IMR-90 (cell line): ENCODE measurements at regions not wholly inside any gene's neighbourhood (a gene's known extent, or its start where the extent isn't known, plus 50 kb on each side); places are given as distances from the start of the nearest gene placed in this dataset.

ENCODE experiments used
- ATAC-seq: fragments of 200-7000 bp; cut with Tn5 transposase; 2 replicates; pipeline ENCODE4 v1.9.1; 2020; ENCODE audit warnings: low read depth, mild to moderate bottlenecking, moderate library complexity
- BruUV-seq: library from RNA; stranded (reverse); fragments of 400-500 nt; replicated peaks from 2 replicates; lab custom pipeline; 2021; lab: Mats Ljungman, UMichigan
- CTCF ChIA-PET: fragments of 300-600 bp; formaldehyde crosslinking; extraction: SDS; loops from one replicate; lab custom pipeline; 2021; ENCODE audit warnings: antibody characterized with exemption; lab: Yijun Ruan, JAX
- POLR2A ChIA-PET: fragments of 300-600 bp; sonication (Branson Sonifier 250); formaldehyde crosslinking; loops from one replicate; lab custom pipeline; 2022; ENCODE audit warnings: antibody characterized with exemption; ENCODE audit not compliant: unreplicated experiment; lab: Charles Lee
- DNase-seq: peaks from one replicate; pipeline ENCODE4 v3.0.0; 2013
- H2AFZ ChIP-seq: replicated peaks from 2 replicates; pipeline ENCODE3; 2013; ENCODE audit warnings: low read length, mild to moderate bottlenecking; ENCODE audit not compliant: poor library complexity
- H2AK5ac ChIP-seq: 2 replicates; pipeline ENCODE4 v1.6.1; 2013; ENCODE audit warnings: low read depth, low read length, inconsistent platforms
- H2AK9ac ChIP-seq: replicated peaks from 2 replicates; pipeline ENCODE3; 2013; ENCODE audit warnings: mild to moderate bottlenecking, low read depth, low read length, moderate library complexity; ENCODE audit not compliant: poor library complexity
- H2BK120ac ChIP-seq: 2 replicates; pipeline ENCODE4 v1.6.1; 2013; ENCODE audit warnings: low read depth, low read length, inconsistent platforms
- H2BK15ac ChIP-seq: 3 replicates; pipeline ENCODE4 v1.6.1; 2013; ENCODE audit warnings: low read depth, low read length, inconsistent platforms
- H2BK20ac ChIP-seq: 2 replicates; pipeline ENCODE4 v1.6.1; 2013; ENCODE audit warnings: low read depth, mild to moderate bottlenecking, inconsistent platforms, low read length, moderate library complexity
- H2BK5ac ChIP-seq: 2 replicates; pipeline ENCODE4 v1.6.1; 2013; ENCODE audit warnings: mild to moderate bottlenecking, low read depth, low read length, inconsistent platforms; ENCODE audit not compliant: poor library complexity, severe bottlenecking
- H3K14ac ChIP-seq: replicated peaks from 2 replicates; pipeline ENCODE4 v1.6.1; 2013; ENCODE audit warnings: low read depth, low read length, inconsistent platforms
- H3K18ac ChIP-seq: 2 replicates; pipeline ENCODE4 v1.6.1; 2013; ENCODE audit warnings: low read depth, low read length, control low read depth
- H3K23ac ChIP-seq: 2 replicates; pipeline ENCODE4 v1.6.1; 2013; ENCODE audit warnings: low read depth, low read length, inconsistent platforms
- H3K27ac ChIP-seq: 2 replicates; pipeline ENCODE4 v1.5.1; 2013; ENCODE audit warnings: mild to moderate bottlenecking, control low read depth, low read length; ENCODE audit not compliant: insufficient read depth
- H3K27me3 ChIP-seq: 2 replicates; pipeline ENCODE4 v1.6.1; 2013; ENCODE audit warnings: low read length; ENCODE audit not compliant: control insufficient read depth, insufficient read depth
- H3K36me3 ChIP-seq: 2 replicates; pipeline ENCODE4 v1.6.1; 2013; ENCODE audit warnings: low read length, mixed read lengths; ENCODE audit not compliant: control insufficient read depth, insufficient read depth
- H3K4ac ChIP-seq: 2 replicates; pipeline ENCODE4 v1.6.1; 2013; ENCODE audit warnings: low read depth, low read length, inconsistent platforms
- H3K4me1 ChIP-seq: 2 replicates; pipeline ENCODE4 v1.6.1; 2013; ENCODE audit warnings: low read length, mixed read lengths; ENCODE audit not compliant: control insufficient read depth, insufficient read depth
- H3K4me2 ChIP-seq: 2 replicates; pipeline ENCODE4 v1.6.1; 2013; ENCODE audit warnings: low read depth, mild to moderate bottlenecking, control low read depth, low read length, moderate library complexity
- H3K4me3 ChIP-seq: 2 replicates; pipeline ENCODE4 v1.5.1; 2013; ENCODE audit warnings: low read depth, mild to moderate bottlenecking, control low read depth, low read length, moderate library complexity; ENCODE audit not compliant: insufficient read depth
- H3K56ac ChIP-seq: 2 replicates; pipeline ENCODE4 v1.6.1; 2013; ENCODE audit warnings: low read length, inconsistent platforms; ENCODE audit not compliant: insufficient read depth; ENCODE audit errors: extremely low read depth
- H3K79me1 ChIP-seq, 2 experiments: 2 replicates each; pipeline ENCODE4 v1.6.1; 2013; ENCODE audit warnings: low read length in 2 of 2, inconsistent platforms in 1 of 2, low read depth in 1 of 2
- H3K9ac ChIP-seq: 2 replicates; pipeline ENCODE4 v1.6.1; 2013; ENCODE audit warnings: low read depth, low read length, control low read depth
- H3K9me1 ChIP-seq: 2 replicates; pipeline ENCODE4 v1.6.1; 2013; ENCODE audit warnings: low read length, inconsistent platforms; ENCODE audit not compliant: insufficient read depth
- H3K9me3 ChIP-seq: 2 replicates; pipeline ENCODE4 v1.6.1; 2013; ENCODE audit warnings: low read length; ENCODE audit not compliant: control insufficient read depth, insufficient read depth
- H4K20me1 ChIP-seq: 2 replicates; pipeline ENCODE4 v1.6.1; 2013; ENCODE audit warnings: low read length, inconsistent platforms; ENCODE audit not compliant: insufficient read depth
- H4K5ac ChIP-seq: 2 replicates; pipeline ENCODE4 v1.6.1; 2013; ENCODE audit warnings: mild to moderate bottlenecking, low read depth, low read length, control low read depth
- H4K8ac ChIP-seq, 2 experiments: 2 replicates each; pipeline ENCODE4 v1.6.1; 2013; ENCODE audit warnings: low read depth in 2 of 2, low read length in 2 of 2, control low read depth in 1 of 2, inconsistent platforms in 1 of 2
- H4K91ac ChIP-seq: 2 replicates; pipeline ENCODE4 v1.6.1; 2013; ENCODE audit warnings: low read depth, low read length, inconsistent platforms; ENCODE audit not compliant: insufficient read depth
- BHLHE40 ChIP-seq: fragments of 150-350 bp; IDR thresholded peaks from 2 replicates; pipeline ENCODE4 v1.6.1; 2016; ENCODE audit warnings: mild to moderate bottlenecking, low read depth, low read length
- CEBPB ChIP-seq: IDR thresholded peaks from 2 replicates; pipeline ENCODE4 v1.6.1; 2012; ENCODE audit warnings: low read depth, low read length, improper control_type of control experiment
- CHD1 ChIP-seq: IDR thresholded peaks from 2 replicates; pipeline ENCODE4 v1.6.1; 2012; ENCODE audit warnings: low read depth, low read length, improper control_type of control experiment
- FOS ChIP-seq: fragments of 150-350 bp; IDR thresholded peaks from 2 replicates; pipeline ENCODE4 v1.6.1; 2016; ENCODE audit warnings: low read depth, low read length
- MAFK ChIP-seq: IDR thresholded peaks from 2 replicates; pipeline ENCODE4 v1.6.1; 2012; ENCODE audit warnings: low read depth, low read length, improper control_type of control experiment
- MAZ ChIP-seq: IDR thresholded peaks from 2 replicates; pipeline ENCODE4 v1.6.1; 2012; ENCODE audit warnings: low read depth, mild to moderate bottlenecking, low read length, improper control_type of control experiment, moderate library complexity, borderline replicate concordance
- MXI1 ChIP-seq: IDR thresholded peaks from 2 replicates; pipeline ENCODE4 v1.6.1; 2012; ENCODE audit warnings: low read depth, mild to moderate bottlenecking, low read length, moderate library complexity, borderline replicate concordance
- NFE2L2 ChIP-seq: fragments of 150-350 bp; IDR thresholded peaks from 2 replicates; pipeline ENCODE4 v1.6.1; 2016; ENCODE audit warnings: low read depth, mild to moderate bottlenecking, low read length
- POLR2A ChIP-seq: IDR thresholded peaks from 2 replicates; pipeline ENCODE4 v1.6.1; 2012; ENCODE audit warnings: mild to moderate bottlenecking, low read depth, low read length
- RAD21 ChIP-seq: IDR thresholded peaks from 2 replicates; pipeline ENCODE4 v1.6.1; 2012; ENCODE audit warnings: low read length, improper control_type of control experiment
- RCOR1 ChIP-seq: IDR thresholded peaks from 2 replicates; pipeline ENCODE4 v1.6.1; 2012; ENCODE audit warnings: mild to moderate bottlenecking, low read length, improper control_type of control experiment; ENCODE audit not compliant: insufficient replicate concordance
- RFX5 ChIP-seq: IDR thresholded peaks from 2 replicates; pipeline ENCODE4 v1.8.0; 2012; ENCODE audit warnings: low read depth, mild to moderate bottlenecking, low read length, moderate library complexity
- SMC3 ChIP-seq: fragments of 150-350 bp; IDR thresholded peaks from 2 replicates; pipeline ENCODE4 v1.6.1; 2016; ENCODE audit warnings: low read depth, mild to moderate bottlenecking, antibody characterized with exemption, low read length, moderate library complexity
- WGBS, 2 experiments: methylation state at CpG; one replicate each; pipeline versions ENCODE4 v1.1.5 to v1.1.7; 2013; ENCODE audit warnings: missing lambda C conversion rate in 2 of 2; ENCODE audit not compliant: insufficient read length in 1 of 2; ENCODE audit errors: extremely low coverage in 2 of 2; 5-methylcytosine and 5-hydroxymethylcytosine counted together
- dilution Hi-C: fragments of 300-500 bp; cut with HindIII; formaldehyde crosslinking; loops from one replicate; pipeline ENCODE4 v1.14.3; 2018; ENCODE audit warnings: low sequenced_read_pairs; ENCODE audit not compliant: unreplicated experiment
- in situ Hi-C: fragments of 300-500 bp; cut with MboI; formaldehyde crosslinking; loops from 3 replicates; pipeline ENCODE4 v1.14.3; 2019; ENCODE audit warnings: low sequenced_read_pairs, inconsistent platforms, mixed read lengths
- intact Hi-C: fragments of 100-400 bp; cut with micrococcal nuclease; formaldehyde crosslinking; loops from 2 replicates; pipeline ENCODE4 v1.10.0; 2022
- TF ChIP-seq, protein P1 (sequence below): fragments of 150-350 bp; IDR thresholded peaks from 2 replicates; pipeline ENCODE4 v1.6.1; 2016; ENCODE audit warnings: low read depth, mild to moderate bottlenecking, low read length, moderate library complexity, borderline replicate concordance
- TF ChIP-seq, protein P2 (sequence below): fragments of 150-350 bp; IDR thresholded peaks from 2 replicates; pipeline ENCODE4 v1.6.1; 2017; ENCODE audit warnings: mild to moderate bottlenecking, antibody characterized with exemption, low read length, low read depth
- TF ChIP-seq, protein P3 (sequence below): conservative IDR thresholded peaks from 2 replicates; pipeline ENCODE4 v1.5.1; 2012; ENCODE audit warnings: mild to moderate bottlenecking, low read depth, low read length, improper control_type of control experiment

DNA sequence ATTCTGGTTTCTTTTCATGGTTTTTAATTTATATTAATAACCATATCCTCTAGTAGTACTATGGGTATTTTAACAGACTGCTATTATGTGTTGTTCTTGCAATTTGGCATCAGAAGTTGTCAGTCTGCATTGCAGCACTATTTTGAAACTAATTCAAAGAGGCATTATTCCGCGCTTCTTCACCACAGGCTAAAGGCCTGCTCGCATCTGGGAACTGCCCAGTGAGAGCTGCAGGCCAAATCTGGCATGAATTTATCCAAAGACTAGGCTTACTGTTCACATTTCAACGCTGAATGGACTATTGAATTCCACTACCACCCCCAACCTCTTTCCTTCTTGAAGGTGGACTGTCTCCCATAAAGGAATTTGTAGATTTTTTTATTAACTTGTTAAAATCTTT, 310.4 kb upstream of the NR2F2 start:
- Histone ChIP-seq H3K4ac (no peak overlapping the region), H4K20me1 (no peaks in the 10 kb centered on the region), H3K9me3 (peaks cover 3% of the 10 kb centered on the region; the same call in 1 of the 2 replicates), H2BK5ac (no peak overlapping the region), H3K18ac (no peak overlapping the region), H3K9me1 (no peaks in the 10 kb centered on the region), H2BK15ac (no peak overlapping the region), H4K8ac (no peak overlapping the region), H3K9ac (no peak overlapping the region), H3K4me2 (no peak overlapping the region), H3K23ac (no peak overlapping the region), H3K56ac (no peak overlapping the region), H2AFZ (no peak overlapping the region), H3K79me1 (no peaks in the 10 kb centered on the region), H3K27me3 (no peaks in the 10 kb centered on the region), H4K5ac (no peak overlapping the region), H3K27ac (no peak overlapping the region), H2AK9ac (no peak overlapping the region), H3K4me3 (no peak overlapping the region), H4K91ac (no peak overlapping the region), H2BK20ac (no peak overlapping the region), H2AK5ac (no peak overlapping the region), H3K14ac (no peak overlapping the region), H3K4me1 (no peaks in the 10 kb centered on the region), H2BK120ac (no peak overlapping the region), H3K36me3 (no peaks in the 10 kb centered on the region)
- ChIA-PET POLR2A (no interaction called here), CTCF (no interaction called here)
- intact Hi-C loops: no loop called here
- no peak for ATAC-seq
- TF ChIP-seq RFX5 (no peak), CEBPB (no peak), FOS (no peak), BHLHE40 (no peak), MAFK (no peak), SMC3 (no peak), CHD1 (no peak), NFE2L2 (no peak), POLR2A (no peak), MXI1 (no peak), RCOR1 (no peak), RAD21 (no peak), MAZ (no peak)
- TF ChIP-seq, protein P1, sequence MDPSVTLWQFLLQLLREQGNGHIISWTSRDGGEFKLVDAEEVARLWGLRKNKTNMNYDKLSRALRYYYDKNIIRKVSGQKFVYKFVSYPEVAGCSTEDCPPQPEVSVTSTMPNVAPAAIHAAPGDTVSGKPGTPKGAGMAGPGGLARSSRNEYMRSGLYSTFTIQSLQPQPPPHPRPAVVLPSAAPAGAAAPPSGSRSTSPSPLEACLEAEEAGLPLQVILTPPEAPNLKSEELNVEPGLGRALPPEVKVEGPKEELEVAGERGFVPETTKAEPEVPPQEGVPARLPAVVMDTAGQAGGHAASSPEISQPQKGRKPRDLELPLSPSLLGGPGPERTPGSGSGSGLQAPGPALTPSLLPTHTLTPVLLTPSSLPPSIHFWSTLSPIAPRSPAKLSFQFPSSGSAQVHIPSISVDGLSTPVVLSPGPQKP: no peak
- TF ChIP-seq, protein P2, sequence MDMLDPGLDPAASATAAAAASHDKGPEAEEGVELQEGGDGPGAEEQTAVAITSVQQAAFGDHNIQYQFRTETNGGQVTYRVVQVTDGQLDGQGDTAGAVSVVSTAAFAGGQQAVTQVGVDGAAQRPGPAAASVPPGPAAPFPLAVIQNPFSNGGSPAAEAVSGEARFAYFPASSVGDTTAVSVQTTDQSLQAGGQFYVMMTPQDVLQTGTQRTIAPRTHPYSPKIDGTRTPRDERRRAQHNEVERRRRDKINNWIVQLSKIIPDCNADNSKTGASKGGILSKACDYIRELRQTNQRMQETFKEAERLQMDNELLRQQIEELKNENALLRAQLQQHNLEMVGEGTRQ: no peak
- TF ChIP-seq, protein P3, sequence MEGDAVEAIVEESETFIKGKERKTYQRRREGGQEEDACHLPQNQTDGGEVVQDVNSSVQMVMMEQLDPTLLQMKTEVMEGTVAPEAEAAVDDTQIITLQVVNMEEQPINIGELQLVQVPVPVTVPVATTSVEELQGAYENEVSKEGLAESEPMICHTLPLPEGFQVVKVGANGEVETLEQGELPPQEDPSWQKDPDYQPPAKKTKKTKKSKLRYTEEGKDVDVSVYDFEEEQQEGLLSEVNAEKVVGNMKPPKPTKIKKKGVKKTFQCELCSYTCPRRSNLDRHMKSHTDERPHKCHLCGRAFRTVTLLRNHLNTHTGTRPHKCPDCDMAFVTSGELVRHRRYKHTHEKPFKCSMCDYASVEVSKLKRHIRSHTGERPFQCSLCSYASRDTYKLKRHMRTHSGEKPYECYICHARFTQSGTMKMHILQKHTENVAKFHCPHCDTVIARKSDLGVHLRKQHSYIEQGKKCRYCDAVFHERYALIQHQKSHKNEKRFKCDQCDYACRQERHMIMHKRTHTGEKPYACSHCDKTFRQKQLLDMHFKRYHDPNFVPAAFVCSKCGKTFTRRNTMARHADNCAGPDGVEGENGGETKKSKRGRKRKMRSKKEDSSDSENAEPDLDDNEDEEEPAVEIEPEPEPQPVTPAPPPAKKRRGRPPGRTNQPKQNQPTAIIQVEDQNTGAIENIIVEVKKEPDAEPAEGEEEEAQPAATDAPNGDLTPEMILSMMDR: no peak
- BruUV-seq: no TSS peak
- dilution Hi-C loops: no loop called here
- in situ Hi-C loops: no loop called here
- no CpG with 5 or more reads among the region's 4 CpGs for WGBS, 2 experiments
- no peak for DNase-seq
